ENCODE measurements at regions not wholly inside any gene's neighbourhood (a gene's known extent, or its start where the extent isn't known, plus 50 kb on each side); places are given as distances from the start of the nearest gene placed in this dataset.

DNA sequence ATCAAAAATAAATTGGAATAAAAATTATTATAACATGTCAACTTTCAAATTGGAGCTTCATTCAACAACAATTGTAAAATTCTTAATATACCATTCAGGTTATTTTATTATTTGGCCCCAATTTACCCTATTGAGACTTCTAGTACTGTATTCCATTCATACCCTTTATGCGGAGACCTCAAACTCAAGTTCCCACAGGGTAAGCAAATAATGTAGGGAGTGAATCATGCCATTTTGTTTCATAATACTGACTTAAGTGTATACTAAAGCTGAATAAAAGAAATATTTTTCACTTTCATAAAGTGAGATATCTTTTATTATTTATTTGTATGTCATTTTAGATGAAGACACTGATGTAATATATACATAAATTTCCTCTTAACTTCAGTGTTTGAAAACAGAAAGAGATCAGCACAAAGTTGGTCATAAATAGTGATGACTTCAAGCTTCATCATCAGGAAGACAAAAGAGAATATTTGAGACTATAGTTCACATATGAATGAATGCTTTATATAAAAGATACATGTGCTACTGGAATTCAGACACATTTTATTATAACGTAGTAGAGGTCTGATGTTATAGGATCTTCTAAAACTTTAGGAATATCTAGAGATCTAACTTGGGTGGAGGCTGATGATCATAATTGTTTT lies 894.4 kb upstream of the PCDH9 start (continued):
- TF ChIP-seq PHF8 (conservative IDR thresholded peaks at IDR 0.05; ENCODE audit: low read depth, low read length): no peak
- TF ChIP-seq TAF7 (optimal IDR thresholded peaks at IDR 0.05; ENCODE audit: borderline replicate concordance, low read depth, low read length): no peak

Measured in H1 (cell line).